Activated CD4-positive, alpha-beta memory T cell treated with anti-CD3 and anti-CD28 coated beads for 36 hours (primary cell): ENCODE measurements at regions not wholly inside any gene's neighbourhood (a gene's known extent, or its start where the extent isn't known, plus 50 kb on each side); places are given as distances from the start of the nearest gene placed in this dataset.

Experiments
- CTCF ChIA-PET: fragments of 350-600 bp; sonication (Branson Sonifier 250); formaldehyde crosslinking; loops from one replicate; lab custom pipeline; 2021; ENCODE audit warnings: antibody characterized with exemption, inconsistent platforms; lab: Charles Lee
- POLR2A ChIA-PET: fragments of 350-600 bp; sonication (Branson Sonifier 250); formaldehyde crosslinking; loops from one replicate; lab custom pipeline; 2021; ENCODE audit warnings: antibody characterized with exemption; lab: Charles Lee
- DNase-seq: peaks from one replicate; pipeline ENCODE4 v3.0.0-alpha.2; 2020
- H3K27ac Mint-ChIP-seq: one replicate; pipeline ENCODE4 v1.8.0; 2021; ENCODE audit warnings: mixed read lengths
- H3K27me3 Mint-ChIP-seq: one replicate; pipeline ENCODE4 v1.8.0; 2021; ENCODE audit warnings: mixed read lengths
- H3K36me3 Mint-ChIP-seq: one replicate; pipeline ENCODE4 v1.8.0; 2021; ENCODE audit warnings: mixed read lengths
- H3K4me1 Mint-ChIP-seq: one replicate; pipeline ENCODE4 v1.8.0; 2021; ENCODE audit warnings: low read depth, mixed read lengths
- H3K4me3 Mint-ChIP-seq: one replicate; pipeline ENCODE4 v1.8.0; 2021; ENCODE audit warnings: mild to moderate bottlenecking, mixed read lengths
- H3K9me3 Mint-ChIP-seq: one replicate; pipeline ENCODE4 v1.8.0; 2021; ENCODE audit warnings: mixed read lengths
- intact Hi-C: fragments of 100-400 bp; cut with micrococcal nuclease; formaldehyde crosslinking; loops from one replicate; pipeline ENCODE4 v1.15.1; 2023

- DNase-seq, result no peak
Measured at GRCh38 chr2:239762655-239763269, 262.4 kb downstream of the NDUFA10 start.

GRCh38 chr2:239762106-239762505 lies 263.0 kb downstream of the NDUFA10 start:
- Mint-ChIP-seq H3K27me3 (no peaks in the 10 kb centered on the region), H3K4me1 (no peaks in the 10 kb centered on the region), H3K4me3 (no peak overlapping the region), H3K27ac (no peak overlapping the region), H3K36me3 (no peaks in the 10 kb centered on the region), H3K9me3 (peaks cover 5% of the 10 kb centered on the region)
- intact Hi-C loops, result no loop called here
- CTCF ChIA-PET, result no interaction called here
- DNase-seq, result no peak
- POLR2A ChIA-PET, result no interaction called here

More at GRCh38 chr2:239762655-239763269, 262.4 kb downstream of the NDUFA10 start:
- Mint-ChIP-seq H3K9me3 (peaks cover 5% of the 10 kb centered on the region), H3K36me3 (no peaks in the 10 kb centered on the region), H3K4me3 (no peak overlapping the region), H3K27me3 (no peaks in the 10 kb centered on the region), H3K27ac (no peak overlapping the region), H3K4me1 (no peaks in the 10 kb centered on the region)
- ChIA-PET POLR2A (no interaction called here), CTCF (no interaction called here)
- intact Hi-C loops, result no loop called here

- H3K36me3 Mint-ChIP-seq, result no peaks in the 10 kb centered on the region
- H3K4me1 Mint-ChIP-seq, result peaks cover 5% of the 10 kb centered on the region
- H3K9me3 Mint-ChIP-seq, result peaks cover 5% of the 10 kb centered on the region
- POLR2A ChIA-PET, result no interaction called here
- H3K27me3 Mint-ChIP-seq, result no peaks in the 10 kb centered on the region
- no peak for DNase-seq
- intact Hi-C loops, result no loop called here
- no peak overlapping the region for H3K4me3 Mint-ChIP-seq
- no peak overlapping the region for H3K27ac Mint-ChIP-seq
- CTCF ChIA-PET, result no interaction called here
Measured at GRCh38 chr2:239760596-239760995, 264.5 kb downstream of the NDUFA10 start.

GRCh38 chr2:239758279-239758877 lies 266.8 kb downstream of the NDUFA10 start:
- intact Hi-C loops, result no loop called here
- ChIA-PET POLR2A (no interaction called here), CTCF (no interaction called here)
- no peak overlapping the region for H3K27ac Mint-ChIP-seq
- H3K27me3 Mint-ChIP-seq, result no peaks in the 10 kb centered on the region
- H3K4me1 Mint-ChIP-seq, result peaks cover 5% of the 10 kb centered on the region
- peaks cover 5% of the 10 kb centered on the region for H3K9me3 Mint-ChIP-seq
- H3K4me3 Mint-ChIP-seq, result no peak overlapping the region
- DNase-seq, result no peak
- H3K36me3 Mint-ChIP-seq, result no peaks in the 10 kb centered on the region

GRCh38 chr2:239756790-239757760 lies 268.1 kb downstream of the NDUFA10 start:
- CTCF ChIA-PET, result no interaction called here
- Mint-ChIP-seq H3K27ac (no peak overlapping the region), H3K36me3 (no peaks in the 10 kb centered on the region), H3K9me3 (peaks cover 5% of the 10 kb centered on the region), H3K4me1 (peaks cover 8% of the 10 kb centered on the region), H3K4me3 (no peak overlapping the region), H3K27me3 (no peaks in the 10 kb centered on the region)
- DNase-seq, result no peak
- POLR2A ChIA-PET, result no interaction called here
- intact Hi-C loops, result no loop called here

GRCh38 chr2:239756031-239756789 lies 268.9 kb downstream of the NDUFA10 start:
- intact Hi-C loops, result no loop called here

GRCh38 chr2:239753401-239753837 lies 271.7 kb downstream of the NDUFA10 start:
- Mint-ChIP-seq H3K4me1 (peaks cover 19% of the 10 kb centered on the region), H3K36me3 (no peaks in the 10 kb centered on the region), H3K9me3 (no peaks in the 10 kb centered on the region), H3K27ac (no peak overlapping the region), H3K27me3 (no peaks in the 10 kb centered on the region), H3K4me3 (no peak overlapping the region)
- CTCF ChIA-PET, result no interaction called here
- DNase-seq, result no peak
- intact Hi-C loops, result no loop called here
- POLR2A ChIA-PET, result no interaction called here

More at GRCh38 chr2:239756031-239756789, 268.9 kb downstream of the NDUFA10 start:
- H3K4me3 Mint-ChIP-seq, result no peak overlapping the region
- no peaks in the 10 kb centered on the region for H3K27me3 Mint-ChIP-seq
- H3K9me3 Mint-ChIP-seq, result peaks cover 5% of the 10 kb centered on the region
- POLR2A ChIA-PET, result no interaction called here
- DNase-seq, result no peak
- no peaks in the 10 kb centered on the region for H3K36me3 Mint-ChIP-seq
- CTCF ChIA-PET, result no interaction called here
- H3K27ac Mint-ChIP-seq, result no peak overlapping the region
- peaks cover 16% of the 10 kb centered on the region for H3K4me1 Mint-ChIP-seq

GRCh38 chr2:239752951-239753350 lies 272.2 kb downstream of the NDUFA10 start:
- ChIA-PET POLR2A (no interaction called here), CTCF (no interaction called here)
- H3K27ac Mint-ChIP-seq, result no peak overlapping the region
- no peak for DNase-seq
- intact Hi-C loops, result no loop called here
- no peak overlapping the region for H3K4me3 Mint-ChIP-seq
- H3K36me3 Mint-ChIP-seq, result no peaks in the 10 kb centered on the region
- H3K4me1 Mint-ChIP-seq, result peaks cover 19% of the 10 kb centered on the region
- no peaks in the 10 kb centered on the region for H3K27me3 Mint-ChIP-seq
- no peaks in the 10 kb centered on the region for H3K9me3 Mint-ChIP-seq

GRCh38 chr2:239751679-239752355 lies 273.3 kb downstream of the NDUFA10 start:
- Mint-ChIP-seq H3K27me3 (no peaks in the 10 kb centered on the region), H3K4me1 (peaks cover 16% of the 10 kb centered on the region), H3K36me3 (no peaks in the 10 kb centered on the region), H3K27ac (no peak overlapping the region), H3K9me3 (no peaks in the 10 kb centered on the region), H3K4me3 (no peak overlapping the region)
- POLR2A ChIA-PET, result no interaction called here
- DNase-seq, result peak; percentile 67
- intact Hi-C loops, result no loop called here
- CTCF ChIA-PET, result no interaction called here

GRCh38 chr2:239750929-239751678 lies 274.0 kb downstream of the NDUFA10 start:
- DNase-seq, result no peak
- ChIA-PET CTCF (no interaction called here), POLR2A (no interaction called here)
- intact Hi-C loops, result no loop called here
- Mint-ChIP-seq H3K9me3 (no peaks in the 10 kb centered on the region), H3K27ac (no peak overlapping the region), H3K27me3 (no peaks in the 10 kb centered on the region), H3K4me3 (no peak overlapping the region), H3K4me1 (peaks cover 13% of the 10 kb centered on the region), H3K36me3 (no peaks in the 10 kb centered on the region)
